ENCODE measurements at regions not wholly inside any gene's neighbourhood (a gene's known extent, or its start where the extent isn't known, plus 50 kb on each side); places are given as distances from the start of the nearest gene placed in this dataset.
A peak's percentile ranks its signal among the peaks of the same experiment; 100 is the strongest.

DNA sequence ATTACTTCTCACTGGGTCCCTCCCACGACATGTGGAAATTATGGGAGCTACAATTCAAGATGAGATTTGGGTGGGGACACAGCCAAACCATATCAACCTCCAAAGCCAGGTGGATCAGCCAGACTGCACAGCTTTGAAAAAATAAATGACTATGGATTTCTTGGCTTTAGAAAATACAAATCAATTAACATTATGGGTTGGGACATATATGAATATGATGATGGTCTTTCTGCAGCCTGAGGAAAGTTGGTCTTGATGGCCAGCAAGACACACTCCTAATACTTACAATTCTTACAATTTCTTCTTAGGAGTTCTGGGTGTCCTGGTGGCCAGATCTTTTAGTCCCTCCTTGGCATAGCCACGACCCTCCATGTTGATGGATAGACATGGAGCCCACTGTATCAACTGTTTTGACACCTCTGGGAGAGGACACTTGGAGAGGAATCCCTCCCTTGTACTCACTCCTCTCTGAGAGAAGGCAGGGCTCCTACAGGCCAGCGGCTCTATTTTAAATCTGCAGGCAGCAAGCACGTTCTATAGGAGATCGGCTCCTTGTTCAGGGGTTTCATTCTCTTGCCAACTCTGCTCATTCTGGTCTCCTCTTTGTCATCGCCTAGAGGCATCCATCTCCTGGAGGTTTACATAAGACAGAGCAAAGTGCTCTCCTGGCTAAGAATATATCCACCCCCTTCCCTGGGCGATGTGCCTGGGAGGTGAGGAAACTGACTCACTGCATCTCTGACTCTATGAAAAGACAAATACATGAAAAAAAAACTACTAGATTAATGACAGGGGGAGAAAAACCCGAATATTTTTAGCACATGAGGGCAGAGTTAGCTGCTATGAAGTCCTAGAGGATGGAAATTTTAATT lies 145.9 kb downstream of the CARTPT start:
- peak; percentile 77 for DNase-seq (ENCODE audit: low read depth)

- DNase-seq (ENCODE audit: low read depth), result no peak
These were observed 146.7 kb downstream of the CARTPT start for GRCh38 chr5:71865665-71866320.

DNA sequence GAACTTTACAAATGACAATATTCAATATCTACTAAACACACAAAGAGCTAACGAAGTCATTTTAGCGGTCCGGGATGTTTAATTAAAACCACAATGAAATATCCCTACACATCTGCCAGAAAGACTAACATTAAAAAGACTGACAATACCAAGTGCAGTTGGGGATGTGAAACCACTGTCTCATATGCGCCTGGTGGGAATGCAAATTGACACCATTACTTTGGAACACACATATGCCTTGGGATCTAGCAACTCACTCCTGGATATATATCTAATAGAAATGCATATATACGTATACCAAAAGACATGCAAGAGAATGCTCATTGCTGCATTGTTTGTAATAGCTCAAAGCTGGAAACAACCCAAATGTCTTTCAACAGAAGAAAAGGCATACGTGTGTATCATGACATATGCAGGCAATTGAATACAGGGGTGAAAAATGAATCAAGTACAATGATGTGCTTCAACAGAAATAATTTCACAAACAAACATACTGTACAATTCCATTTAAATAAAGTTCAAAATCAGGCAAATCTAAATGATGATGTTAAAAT lies 153.3 kb downstream of the CARTPT start:
- DNase-seq (ENCODE audit: low read depth), result no peak

GRCh38 chr5:71873191-71873591 lies 154.1 kb downstream of the CARTPT start:
- DNase-seq (ENCODE audit: low read depth), result no peak

GRCh38 chr5:71874521-71874920 lies 155.4 kb downstream of the CARTPT start:
- DNase-seq (ENCODE audit: low read depth), result no peak

DNA sequence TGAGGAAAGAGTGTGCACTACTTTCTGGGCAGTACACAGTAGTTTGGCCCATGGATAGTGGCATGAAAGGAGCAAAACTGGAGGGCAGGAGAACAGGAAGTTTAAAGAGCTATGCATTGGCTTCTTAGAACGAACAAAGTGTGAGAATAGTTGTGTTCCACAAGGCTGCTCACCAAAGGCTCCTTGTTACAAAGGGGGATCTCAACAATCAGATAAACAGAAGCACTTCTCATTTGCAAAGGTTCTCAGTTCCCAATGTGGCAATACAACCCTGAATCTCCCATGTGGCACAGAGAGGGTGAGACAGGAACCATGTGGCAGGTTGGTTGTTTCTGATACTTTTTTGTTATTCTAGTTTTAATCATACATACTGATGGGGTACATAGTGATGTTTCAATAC lies 158.4 kb downstream of the CARTPT start:
- no peak for DNase-seq (ENCODE audit: low read depth)

DNA sequence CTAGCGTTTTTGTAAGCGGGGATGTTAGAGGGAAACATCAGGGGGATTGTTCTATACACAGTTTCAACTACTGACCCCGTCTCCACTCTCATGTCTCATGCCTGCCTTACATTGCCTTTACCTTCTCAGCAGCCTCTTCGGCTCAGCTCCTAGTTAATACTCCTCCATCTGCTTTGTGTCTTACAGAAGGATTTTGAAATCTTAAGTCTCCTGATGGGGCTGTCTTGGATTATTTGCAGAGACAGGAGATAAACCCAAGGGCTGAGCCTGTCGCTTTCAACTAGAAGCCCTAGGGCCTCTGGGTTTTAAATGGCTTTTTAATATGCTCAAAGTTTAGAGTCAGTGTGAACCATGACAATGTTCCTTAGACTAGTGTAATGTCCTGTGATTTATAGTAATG lies 161.5 kb downstream of the CARTPT start:
- DNase-seq (ENCODE audit: low read depth), result no peak

- DNase-seq (ENCODE audit: low read depth), result no peak
These were observed 164.0 kb downstream of the CARTPT start for GRCh38 chr5:71882826-71883741.

GRCh38 chr5:71883742-71884103 lies 164.6 kb downstream of the CARTPT start:
- DNase-seq (ENCODE audit: low read depth), result no peak

DNA sequence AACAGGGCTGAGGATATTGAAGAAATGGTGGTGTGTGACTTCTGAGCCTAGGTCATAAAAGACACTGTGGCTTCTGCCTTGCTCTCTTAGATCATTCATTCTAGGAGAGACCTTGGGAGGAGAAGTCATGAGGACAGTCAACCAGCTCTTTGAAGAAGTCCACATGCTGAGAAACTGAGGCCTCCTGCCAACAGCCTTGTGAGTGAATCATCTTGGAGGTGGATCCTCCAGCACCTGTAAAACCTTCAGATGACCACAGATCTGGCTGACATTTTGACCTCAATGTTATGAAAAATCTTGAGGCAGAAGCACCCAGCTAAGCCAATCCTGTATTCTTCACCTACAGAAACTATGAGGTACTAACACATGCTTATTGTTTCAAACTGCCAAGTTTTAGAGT lies 165.9 kb downstream of the CARTPT start:
- DNase-seq (ENCODE audit: low read depth), result no peak

GRCh38 chr5:71886406-71886805 lies 167.3 kb downstream of the CARTPT start:
- no peak for DNase-seq (ENCODE audit: low read depth)

GRCh38 chr5:71887680-71888079 lies 168.6 kb downstream of the CARTPT start:
- peak; percentile 82 for DNase-seq (ENCODE audit: low read depth)

DNA sequence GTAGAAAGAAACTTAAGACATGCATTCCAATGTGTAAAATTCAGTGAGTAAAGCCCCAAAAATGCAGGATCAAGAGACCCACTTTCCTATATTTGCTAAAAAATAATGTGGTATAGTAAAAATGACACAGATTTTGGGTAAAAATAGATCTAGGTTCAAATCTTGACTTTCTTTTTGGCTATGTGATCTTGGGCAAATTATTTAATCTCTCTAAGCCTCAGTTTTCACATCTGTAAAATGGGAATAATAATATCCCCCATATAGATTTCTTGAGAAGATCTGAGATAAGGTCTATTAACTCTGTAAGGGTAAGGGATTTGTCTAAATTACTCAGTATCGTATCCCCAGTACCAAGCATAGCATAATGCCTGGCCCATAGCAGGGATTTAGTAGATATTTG lies 172.3 kb downstream of the CARTPT start:
- no peak for DNase-seq (ENCODE audit: low read depth)

- DNase-seq (ENCODE audit: low read depth), result no peak
These were observed 172.8 kb downstream of the CARTPT start for GRCh38 chr5:71891856-71892255.

- DNase-seq (ENCODE audit: low read depth), result no peak
These were observed 173.7 kb downstream of the CARTPT start for GRCh38 chr5:71892641-71893365.

DNA sequence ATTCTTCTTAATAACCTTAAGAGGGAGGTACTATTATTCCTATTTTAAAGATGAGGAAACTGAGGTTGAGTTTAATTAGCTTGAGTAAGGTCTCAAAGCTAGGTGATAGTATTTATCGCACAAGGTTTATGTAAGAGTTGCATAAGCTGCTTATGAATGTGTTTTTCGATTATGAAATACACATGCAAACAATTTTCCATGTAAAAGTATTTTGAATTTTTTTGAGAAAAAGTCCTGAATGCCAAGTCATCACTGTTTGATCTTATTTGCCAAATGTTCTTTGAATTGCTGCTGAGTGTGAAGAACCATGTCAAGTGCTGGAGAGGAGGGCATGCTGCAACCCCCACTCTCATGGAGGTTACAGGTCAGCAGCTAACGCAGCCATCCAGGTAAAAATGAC lies 174.4 kb downstream of the CARTPT start:
- no peak for DNase-seq (ENCODE audit: low read depth)

DNA sequence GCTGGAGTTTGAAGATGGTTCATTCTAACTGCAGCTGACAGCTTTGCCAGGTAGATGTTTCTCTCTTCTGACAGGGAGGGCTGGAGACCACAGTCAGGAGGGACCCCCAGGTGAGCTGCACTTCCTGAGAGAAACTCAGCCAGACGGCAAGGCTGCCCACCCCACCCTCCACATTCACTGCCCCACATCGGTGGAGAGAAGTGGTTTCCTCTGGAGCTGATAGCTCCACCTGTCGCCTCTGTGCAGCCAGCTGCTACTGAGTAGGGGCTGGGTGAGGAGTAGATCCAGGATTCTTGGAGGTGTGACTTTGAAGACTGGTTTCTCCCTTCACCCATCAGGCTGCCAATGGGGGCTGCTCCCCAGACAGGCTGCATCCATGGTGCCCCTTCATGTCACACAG lies 175.0 kb downstream of the CARTPT start:
- no peak for DNase-seq (ENCODE audit: low read depth)

DNA sequence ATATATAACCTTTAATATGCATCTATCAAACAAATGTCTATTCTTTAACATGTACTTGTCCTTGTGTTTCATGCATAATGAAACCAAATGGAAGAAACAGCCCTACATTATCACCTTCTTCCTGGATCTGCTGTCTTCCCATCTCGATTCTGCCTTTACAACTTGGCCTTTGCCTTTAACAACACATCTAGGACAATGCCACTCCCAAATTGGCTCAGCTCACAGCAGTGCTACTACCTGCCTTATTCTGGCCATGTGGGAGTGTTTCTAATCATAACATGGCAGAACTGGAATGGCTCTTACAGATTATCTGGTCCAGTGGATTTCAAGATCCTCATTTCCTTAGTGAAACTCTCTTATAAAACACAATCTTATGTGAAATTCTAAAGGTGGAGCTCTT lies 176.5 kb downstream of the CARTPT start:
- no peak for DNase-seq (ENCODE audit: low read depth)

- peak; percentile 51 for DNase-seq (ENCODE audit: low read depth)
These were observed 180.8 kb downstream of the CARTPT start for GRCh38 chr5:71899865-71900342.

GRCh38 chr5:71903808-71904207 lies 184.7 kb downstream of the CARTPT start:
- no peak for DNase-seq (ENCODE audit: low read depth)

DNA sequence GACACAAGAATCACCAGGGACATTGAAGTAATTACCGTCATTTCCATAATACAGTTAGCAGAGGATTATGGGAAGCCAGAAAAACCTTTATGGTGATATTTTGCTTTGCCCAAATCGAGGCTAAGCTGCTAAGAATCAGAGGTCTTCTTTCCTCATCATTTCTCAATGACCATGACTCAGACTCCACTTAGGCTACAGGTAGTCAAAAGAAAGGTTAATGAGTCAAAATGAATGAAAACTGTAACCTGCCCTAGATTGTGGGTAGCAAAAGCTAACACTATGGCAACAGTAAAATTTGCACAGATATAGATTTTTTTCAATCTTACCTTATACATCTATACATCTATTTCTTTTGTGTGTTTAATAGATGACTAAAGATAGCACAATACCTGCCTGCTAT lies 185.8 kb downstream of the CARTPT start:
- DNase-seq (ENCODE audit: low read depth), result no peak
